ENCODE measurements at regions not wholly inside any gene's neighbourhood (a gene's known extent, or its start where the extent isn't known, plus 50 kb on each side); places are given as distances from the start of the nearest gene placed in this dataset.
"Not testable (repeated sequence)": the region's sequence is repeated elsewhere in the genome, so short reads cannot be mapped to it uniquely, and the experiment has no call there.

DNA sequence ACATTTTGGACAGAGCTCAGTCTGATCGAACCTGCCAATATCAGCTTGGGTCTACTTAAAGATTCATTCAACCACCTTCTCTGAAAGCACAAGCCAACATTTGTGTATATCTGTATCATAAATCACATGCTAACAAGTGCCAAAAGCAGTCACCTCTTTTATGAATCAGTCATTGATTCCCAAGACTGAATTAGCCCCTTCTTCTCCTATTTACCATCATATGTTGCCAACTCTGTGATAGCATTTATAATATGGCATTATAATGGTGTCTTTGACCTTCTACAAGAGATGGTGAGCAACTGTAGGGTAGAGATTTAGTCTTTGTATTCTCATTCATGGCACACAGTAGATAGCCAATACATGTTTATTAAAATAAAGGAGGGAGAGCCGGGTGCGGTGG, 61.4 kb downstream of the DDX53 start:
- H3K4me3 Mint-ChIP-seq (ENCODE audit: low read depth): no peak overlapping the region
- no peaks in the 10 kb centered on the region for H3K27me3 Mint-ChIP-seq
- H3K27ac Mint-ChIP-seq: no peak overlapping the region
- H3K9me3 Mint-ChIP-seq (ENCODE audit: low read depth): peaks cover 8% of the 10 kb centered on the region
- H3K36me3 Mint-ChIP-seq (ENCODE audit: insufficient read depth): no peaks in the 10 kb centered on the region
- no peak for DNase-seq (ENCODE audit: low spot score, unreplicated experiment)
- H3K4me1 Mint-ChIP-seq (ENCODE audit: low read depth): no peaks in the 10 kb centered on the region
- TF ChIP-seq, protein P1, sequence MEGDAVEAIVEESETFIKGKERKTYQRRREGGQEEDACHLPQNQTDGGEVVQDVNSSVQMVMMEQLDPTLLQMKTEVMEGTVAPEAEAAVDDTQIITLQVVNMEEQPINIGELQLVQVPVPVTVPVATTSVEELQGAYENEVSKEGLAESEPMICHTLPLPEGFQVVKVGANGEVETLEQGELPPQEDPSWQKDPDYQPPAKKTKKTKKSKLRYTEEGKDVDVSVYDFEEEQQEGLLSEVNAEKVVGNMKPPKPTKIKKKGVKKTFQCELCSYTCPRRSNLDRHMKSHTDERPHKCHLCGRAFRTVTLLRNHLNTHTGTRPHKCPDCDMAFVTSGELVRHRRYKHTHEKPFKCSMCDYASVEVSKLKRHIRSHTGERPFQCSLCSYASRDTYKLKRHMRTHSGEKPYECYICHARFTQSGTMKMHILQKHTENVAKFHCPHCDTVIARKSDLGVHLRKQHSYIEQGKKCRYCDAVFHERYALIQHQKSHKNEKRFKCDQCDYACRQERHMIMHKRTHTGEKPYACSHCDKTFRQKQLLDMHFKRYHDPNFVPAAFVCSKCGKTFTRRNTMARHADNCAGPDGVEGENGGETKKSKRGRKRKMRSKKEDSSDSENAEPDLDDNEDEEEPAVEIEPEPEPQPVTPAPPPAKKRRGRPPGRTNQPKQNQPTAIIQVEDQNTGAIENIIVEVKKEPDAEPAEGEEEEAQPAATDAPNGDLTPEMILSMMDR (IDR thresholded peaks at IDR 0.05; ENCODE audit: unreplicated experiment): no peak

DNA sequence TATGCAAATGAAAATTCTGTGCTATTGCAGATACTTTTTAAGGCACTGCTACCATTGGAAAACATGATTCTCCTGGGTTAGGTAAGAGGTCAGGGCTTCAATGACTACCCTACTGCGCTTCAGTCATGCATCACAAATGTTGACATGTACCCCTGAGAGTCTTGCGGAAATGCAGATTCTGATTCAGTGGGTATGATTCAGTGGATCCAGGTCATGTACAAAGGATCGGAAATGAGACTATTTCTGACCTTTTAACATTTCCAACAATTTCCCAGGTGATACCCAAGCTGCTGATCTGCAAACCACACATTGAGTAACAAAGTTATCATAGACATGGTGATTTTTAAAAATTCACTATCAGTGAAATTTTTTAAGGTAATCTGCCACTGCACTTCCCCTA, 62.6 kb downstream of the DDX53 start:
- TF ChIP-seq, protein P1 (IDR thresholded peaks at IDR 0.05; ENCODE audit: unreplicated experiment): no peak
- Mint-ChIP-seq H3K9me3 (ENCODE audit: low read depth) (peaks cover 8% of the 10 kb centered on the region), H3K4me1 (ENCODE audit: low read depth) (no peaks in the 10 kb centered on the region), H3K4me3 (ENCODE audit: low read depth) (no peak overlapping the region), H3K27me3 (no peaks in the 10 kb centered on the region), H3K27ac (no peak overlapping the region), H3K36me3 (ENCODE audit: insufficient read depth) (no peaks in the 10 kb centered on the region)
- no peak for DNase-seq (ENCODE audit: low spot score, unreplicated experiment)

- TF ChIP-seq, protein P1 (IDR thresholded peaks at IDR 0.05; ENCODE audit: unreplicated experiment): no peak
- H3K27ac Mint-ChIP-seq: no peak overlapping the region
- H3K27me3 Mint-ChIP-seq: no peaks in the 10 kb centered on the region
- H3K36me3 Mint-ChIP-seq (ENCODE audit: insufficient read depth): no peaks in the 10 kb centered on the region
- H3K4me1 Mint-ChIP-seq (ENCODE audit: low read depth): no peaks in the 10 kb centered on the region
- H3K9me3 Mint-ChIP-seq (ENCODE audit: low read depth): peaks cover 21% of the 10 kb centered on the region
- DNase-seq (ENCODE audit: low spot score, unreplicated experiment): no peak
- H3K4me3 Mint-ChIP-seq (ENCODE audit: low read depth): no peak overlapping the region
These were observed 67.0 kb downstream of the DDX53 start for GRCh38 chrX:23066588-23067281.

- not testable (repeated sequence) for H3K4me1 Mint-ChIP-seq (ENCODE audit: low read depth)
These were observed 75.7 kb downstream of the DDX53 start for GRCh38 chrX:23075461-23075860.

GRCh38 chrX:23079347-23079746, 79.6 kb downstream of the DDX53 start:
- Mint-ChIP-seq H3K9me3 (ENCODE audit: low read depth) (peaks cover 4% of the 10 kb centered on the region), H3K4me3 (ENCODE audit: low read depth) (no peak overlapping the region), H3K36me3 (ENCODE audit: insufficient read depth) (no peaks in the 10 kb centered on the region), H3K4me1 (ENCODE audit: low read depth) (no peaks in the 10 kb centered on the region), H3K27ac (no peak overlapping the region), H3K27me3 (no peaks in the 10 kb centered on the region)
- TF ChIP-seq, protein P1 (IDR thresholded peaks at IDR 0.05; ENCODE audit: unreplicated experiment): no peak
- DNase-seq (ENCODE audit: low spot score, unreplicated experiment): no peak

More at GRCh38 chrX:23075461-23075860, 75.7 kb downstream of the DDX53 start:
- not testable (repeated sequence) for H3K27me3 Mint-ChIP-seq; DNase-seq (ENCODE audit: low spot score, unreplicated experiment); H3K4me3 Mint-ChIP-seq (ENCODE audit: low read depth); H3K27ac Mint-ChIP-seq; H3K36me3 Mint-ChIP-seq (ENCODE audit: insufficient read depth)
- H3K9me3 Mint-ChIP-seq (ENCODE audit: low read depth): peaks cover 13% of the 10 kb centered on the region

- DNase-seq (ENCODE audit: low spot score, unreplicated experiment): no peak
- no peak overlapping the region for H3K4me3 Mint-ChIP-seq (ENCODE audit: low read depth)
- no peak overlapping the region for H3K27ac Mint-ChIP-seq
- TF ChIP-seq, protein P1 (IDR thresholded peaks at IDR 0.05; ENCODE audit: unreplicated experiment): no peak
- no peaks in the 10 kb centered on the region for H3K27me3 Mint-ChIP-seq
- no peaks in the 10 kb centered on the region for H3K36me3 Mint-ChIP-seq (ENCODE audit: insufficient read depth)
- peaks cover 12% of the 10 kb centered on the region for H3K9me3 Mint-ChIP-seq (ENCODE audit: low read depth)
- no peaks in the 10 kb centered on the region for H3K4me1 Mint-ChIP-seq (ENCODE audit: low read depth)
These were observed 101.1 kb downstream of the DDX53 start for GRCh38 chrX:23100826-23101225.

All from progenitor cell of endocrine pancreas (in vitro differentiated cells).